Mammary epithelial cell (primary cell): ENCODE measurements at regions not wholly inside any gene's neighbourhood (a gene's known extent, or its start where the extent isn't known, plus 50 kb on each side); places are given as distances from the start of the nearest gene placed in this dataset.

Experiments
- CTCF ChIP-seq, 2 donors: IDR thresholded peaks in 1 of 2; conservative IDR thresholded peaks in 1 of 2; 2 replicates each; pipeline ENCODE4 v1.5.1; 2011 to 2012; ENCODE audit warnings: inconsistent platforms in 2 of 2, low read length in 2 of 2, mild to moderate bottlenecking in 2 of 2, control low read depth in 1 of 2, low read depth in 1 of 2; ENCODE audit not compliant: insufficient read depth in 1 of 2; ENCODE audit errors: extremely low read depth in 1 of 2
- EZH2 ChIP-seq: IDR thresholded peaks from 2 replicates; pipeline ENCODE4 v1.6.1; 2012; ENCODE audit warnings: low read length, inconsistent platforms, borderline replicate concordance

- no peak for TF ChIP-seq CTCF (conservative IDR thresholded peaks at IDR 0.05 in 1 of 2, IDR thresholded peaks at IDR 0.05 in 1 of 2; ENCODE audit: extremely low read depth in 1 of 2, insufficient read depth in 1 of 2, low read depth in 1 of 2, low read length in 2 of 2)
- no peak for TF ChIP-seq EZH2
Measured at GRCh38 chr2:78715293-78715692, 310.2 kb upstream of the REG3G start.
